ENCODE measurements at regions not wholly inside any gene's neighbourhood (a gene's known extent, or its start where the extent isn't known, plus 50 kb on each side); places are given as distances from the start of the nearest gene placed in this dataset.

DNA sequence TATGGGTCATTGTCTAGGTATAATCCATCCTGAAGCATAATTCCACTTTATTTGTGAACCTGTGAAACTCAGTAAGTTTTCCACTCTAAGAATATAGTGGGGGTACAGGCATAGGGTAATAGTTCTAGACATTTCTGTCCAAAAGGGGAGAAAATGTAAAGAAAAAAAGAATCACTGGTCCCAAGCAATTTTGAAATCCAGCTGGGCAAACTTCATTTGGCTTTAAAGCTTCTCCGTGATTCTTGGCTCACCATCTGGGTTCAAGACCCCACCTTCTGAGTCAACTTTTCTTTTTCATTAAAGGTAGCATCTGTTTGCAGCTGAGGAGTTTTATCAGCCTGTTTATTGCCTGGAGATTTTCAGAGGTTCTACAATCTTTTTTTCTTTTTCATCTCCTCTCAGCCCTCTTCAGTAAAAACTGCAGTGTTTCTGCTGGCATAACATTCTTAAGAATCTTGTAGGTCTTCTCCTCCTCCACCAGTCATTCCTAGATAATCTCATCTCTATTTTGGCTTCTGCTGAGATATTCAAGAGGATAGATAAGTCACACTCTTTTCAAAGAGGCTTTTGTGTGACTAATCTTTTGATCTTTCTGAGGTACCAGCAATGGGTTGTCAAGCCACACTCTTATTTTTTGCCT, 126.1 kb upstream of the PITX1 start:
- TF ChIP-seq POLR2A (IDR thresholded peaks at IDR 0.05): no peak
- TF ChIP-seq, protein P1, sequence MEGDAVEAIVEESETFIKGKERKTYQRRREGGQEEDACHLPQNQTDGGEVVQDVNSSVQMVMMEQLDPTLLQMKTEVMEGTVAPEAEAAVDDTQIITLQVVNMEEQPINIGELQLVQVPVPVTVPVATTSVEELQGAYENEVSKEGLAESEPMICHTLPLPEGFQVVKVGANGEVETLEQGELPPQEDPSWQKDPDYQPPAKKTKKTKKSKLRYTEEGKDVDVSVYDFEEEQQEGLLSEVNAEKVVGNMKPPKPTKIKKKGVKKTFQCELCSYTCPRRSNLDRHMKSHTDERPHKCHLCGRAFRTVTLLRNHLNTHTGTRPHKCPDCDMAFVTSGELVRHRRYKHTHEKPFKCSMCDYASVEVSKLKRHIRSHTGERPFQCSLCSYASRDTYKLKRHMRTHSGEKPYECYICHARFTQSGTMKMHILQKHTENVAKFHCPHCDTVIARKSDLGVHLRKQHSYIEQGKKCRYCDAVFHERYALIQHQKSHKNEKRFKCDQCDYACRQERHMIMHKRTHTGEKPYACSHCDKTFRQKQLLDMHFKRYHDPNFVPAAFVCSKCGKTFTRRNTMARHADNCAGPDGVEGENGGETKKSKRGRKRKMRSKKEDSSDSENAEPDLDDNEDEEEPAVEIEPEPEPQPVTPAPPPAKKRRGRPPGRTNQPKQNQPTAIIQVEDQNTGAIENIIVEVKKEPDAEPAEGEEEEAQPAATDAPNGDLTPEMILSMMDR (IDR thresholded peaks at IDR 0.05): no peak
- WGBS, 2 donors: 62 to 67% methylated on average over 1 of the region's 1 CpG
- intact Hi-C loops (cut with DNase I; ENCODE audit: low total_unique reads): no loop called here
- H3K4me3 ChIP-seq (ENCODE audit: low read depth, poor library complexity, severe bottlenecking): no peak overlapping the region
- DNase-seq (ENCODE audit: low spot score in 2 of 2): no peak

DNA sequence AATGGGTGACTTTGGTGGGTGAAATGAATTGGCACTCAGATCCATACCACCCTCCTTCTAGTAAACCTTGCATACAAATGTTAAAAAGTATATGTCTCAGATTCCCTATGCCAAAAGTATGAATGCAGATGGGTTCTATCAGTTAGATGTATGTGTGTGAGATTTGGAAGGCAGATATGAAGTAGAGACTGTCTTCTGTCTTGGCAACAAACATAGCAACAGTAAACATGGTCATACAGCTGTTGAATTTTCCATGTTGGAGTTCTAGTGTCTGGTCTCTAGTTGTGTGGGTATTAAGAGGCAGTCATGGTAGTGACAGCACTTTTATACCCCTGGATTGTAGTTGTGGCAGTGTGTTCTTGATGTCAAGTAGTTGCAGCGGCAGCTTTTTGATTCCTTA, 125.6 kb upstream of the PITX1 start:
- TF ChIP-seq POLR2A (IDR thresholded peaks at IDR 0.05): no peak
- DNase-seq (ENCODE audit: low spot score in 2 of 2): no peak
- intact Hi-C loops (cut with DNase I; ENCODE audit: low total_unique reads): no loop called here
- WGBS, 2 donors: 88 to 97% methylated on average over 1 of the region's 1 CpG
- no peak overlapping the region for H3K4me3 ChIP-seq (ENCODE audit: low read depth, poor library complexity, severe bottlenecking)

DNA sequence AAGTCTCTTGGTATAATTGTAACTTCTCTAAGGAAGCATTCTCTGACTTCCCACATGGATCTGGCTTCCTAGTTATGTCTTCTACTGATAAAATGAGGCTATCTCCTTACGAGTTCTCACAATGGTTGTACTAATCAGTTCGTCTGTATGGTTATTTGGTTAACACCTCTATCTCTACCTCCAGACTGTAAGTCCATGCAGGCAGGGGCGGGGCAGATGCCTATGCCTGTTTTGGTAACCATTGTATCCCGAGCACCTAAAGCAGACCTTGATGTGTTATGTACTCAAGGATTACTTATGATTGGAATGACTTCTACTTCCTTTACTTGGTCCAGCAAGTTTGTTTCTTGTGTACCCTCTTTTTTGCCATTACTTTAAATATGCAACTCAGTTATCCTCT, 125.0 kb upstream of the PITX1 start:
- H3K4me3 ChIP-seq (ENCODE audit: low read depth, poor library complexity, severe bottlenecking): no peak overlapping the region
- TF ChIP-seq, protein P1 (IDR thresholded peaks at IDR 0.05): no peak
- no peak for TF ChIP-seq POLR2A (IDR thresholded peaks at IDR 0.05)
- no peak for DNase-seq (ENCODE audit: low spot score in 2 of 2)
- WGBS, 2 donors: 78 to 84% methylated on average over 4 of the region's 4 CpGs
- intact Hi-C loops (cut with DNase I; ENCODE audit: low total_unique reads): no loop called here

DNA sequence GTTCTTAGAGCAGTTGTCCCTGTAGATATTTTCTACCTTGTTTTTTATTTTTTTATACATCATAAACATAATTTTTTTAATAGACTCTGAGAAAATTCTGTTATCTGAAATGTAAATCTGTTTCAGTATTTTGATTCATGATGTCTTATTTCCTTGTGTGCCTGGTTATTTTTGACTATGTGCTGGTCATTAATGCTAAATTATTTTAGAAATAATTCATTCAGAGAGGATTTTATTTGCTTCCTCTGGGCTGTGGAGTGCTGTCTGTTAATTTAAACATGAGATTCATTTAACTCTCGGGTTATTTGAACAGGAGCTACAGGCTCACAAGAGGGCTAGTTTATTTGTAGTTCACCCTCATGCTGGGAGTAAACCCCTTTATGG, 124.3 kb upstream of the PITX1 start:
- no peak overlapping the region for H3K4me3 ChIP-seq (ENCODE audit: low read depth, poor library complexity, severe bottlenecking)
- DNase-seq (ENCODE audit: low spot score in 2 of 2): no peak
- intact Hi-C loops (cut with DNase I; ENCODE audit: low total_unique reads): no loop called here
- WGBS, 2 donors: 73 to 77% methylated on average over 1 of the region's 1 CpG
- TF ChIP-seq, protein P1 (IDR thresholded peaks at IDR 0.05): no peak
- TF ChIP-seq POLR2A (IDR thresholded peaks at IDR 0.05): no peak

DNA sequence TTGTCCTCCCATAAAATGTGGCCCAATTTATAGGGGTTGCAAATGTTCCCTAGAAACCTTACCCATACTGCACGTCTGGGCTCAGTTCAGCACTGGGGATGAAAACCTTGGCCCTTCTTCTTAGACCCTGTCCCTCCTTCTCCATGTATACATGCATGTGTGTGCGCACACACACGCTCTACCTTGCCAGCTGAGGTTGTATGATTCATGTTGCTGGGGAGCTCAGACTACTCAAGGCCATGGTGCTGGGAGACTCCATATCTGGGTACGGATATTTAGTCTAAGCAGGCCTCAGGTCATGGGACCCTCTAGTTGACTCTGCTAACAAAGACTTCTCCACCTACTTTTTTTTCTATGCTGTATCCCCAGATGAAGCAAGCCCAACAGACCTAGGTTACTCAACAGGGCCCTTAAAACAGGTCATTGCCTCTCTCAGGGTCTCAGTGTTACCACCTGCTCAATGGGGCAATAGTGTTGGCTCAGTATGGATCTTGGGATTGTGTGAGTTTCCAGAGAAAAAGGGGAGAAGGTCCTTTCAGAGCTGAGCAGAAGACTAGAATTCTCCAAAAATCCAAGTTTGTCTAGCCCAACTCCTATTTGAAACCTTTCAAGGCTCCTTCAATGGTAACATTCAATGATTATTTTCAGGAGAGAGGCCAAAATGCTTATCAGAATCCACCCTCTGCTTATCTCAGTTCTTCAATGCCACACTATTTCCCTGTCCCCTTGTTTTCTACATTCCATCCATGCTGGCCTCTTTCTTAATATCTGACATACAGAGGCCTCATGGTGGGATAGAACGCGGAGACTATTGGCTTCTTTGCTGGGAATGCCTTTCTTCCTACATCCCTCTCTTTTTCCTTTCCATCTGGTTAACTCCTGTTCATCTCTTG, 123.6 kb upstream of the PITX1 start:
- no peak for DNase-seq (ENCODE audit: low spot score in 2 of 2)
- WGBS, 2 donors: 94 to 95% methylated on average over 6 of the region's 6 CpGs
- H3K4me3 ChIP-seq (ENCODE audit: low read depth, poor library complexity, severe bottlenecking): no peak overlapping the region
- intact Hi-C loops (cut with DNase I; ENCODE audit: low total_unique reads): no loop called here
- TF ChIP-seq, protein P1 (IDR thresholded peaks at IDR 0.05): no peak
- TF ChIP-seq POLR2A (IDR thresholded peaks at IDR 0.05): no peak

DNA sequence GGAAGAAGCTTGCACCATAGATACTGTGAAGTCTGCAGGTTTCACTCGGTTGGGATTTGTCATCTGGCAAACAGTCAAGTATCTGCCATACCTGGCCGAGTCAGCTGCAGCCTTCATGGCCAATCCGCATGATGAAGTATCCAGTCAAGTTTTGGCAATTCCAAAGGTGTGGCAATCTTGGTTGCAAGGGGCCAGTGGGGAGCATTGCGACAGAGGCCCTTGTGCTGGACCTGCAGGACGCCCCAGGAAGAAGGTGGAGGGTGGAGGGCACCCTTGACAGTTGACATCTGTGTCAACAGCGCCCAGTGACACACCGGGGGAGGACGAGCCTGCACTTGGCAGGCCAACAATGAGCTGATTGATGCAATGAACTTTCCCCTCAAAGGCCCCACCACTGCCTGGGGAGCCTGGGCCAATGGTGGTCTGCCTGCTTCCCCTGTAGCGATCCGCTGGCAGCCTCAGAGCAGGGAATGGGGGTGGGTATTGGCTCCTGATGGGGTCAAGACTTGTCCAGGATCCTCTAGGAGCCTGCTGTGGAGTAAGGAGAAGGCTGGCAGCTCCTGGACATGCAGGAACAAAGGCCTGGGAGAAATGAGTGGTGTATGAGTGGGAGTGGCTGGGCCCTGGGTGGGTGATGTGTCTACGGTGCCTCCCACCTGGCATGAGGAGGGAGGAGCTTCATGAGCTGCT, 122.8 kb upstream of the PITX1 start:
- no peak overlapping the region for H3K4me3 ChIP-seq (ENCODE audit: low read depth, poor library complexity, severe bottlenecking)
- intact Hi-C loops (cut with DNase I; ENCODE audit: low total_unique reads): no loop called here
- 67 to 73% methylated on average over 10 to 11 of the region's 11 CpGs for WGBS, 2 donors
- DNase-seq (ENCODE audit: low spot score in 2 of 2): peak in 1 of 2 donors; percentile 68
- TF ChIP-seq, protein P1 (IDR thresholded peaks at IDR 0.05): no peak

Measured in lower leg skin (tissue), 4 donors.